HG02623 (cell line): ENCODE measurements at regions not wholly inside any gene's neighbourhood (a gene's known extent, or its start where the extent isn't known, plus 50 kb on each side); places are given as distances from the start of the nearest gene placed in this dataset.
"Not testable (repeated sequence)": the region's sequence is repeated elsewhere in the genome, so short reads cannot be mapped to it uniquely, and the experiment has no call there.

Experiments
- ATAC-seq: cut with Tn5 transposase; IDR thresholded peaks from one replicate; pipeline ENCODE4 v1.9.1; 2021; ENCODE audit warnings: moderate library complexity; ENCODE audit not compliant: unreplicated experiment

DNA sequence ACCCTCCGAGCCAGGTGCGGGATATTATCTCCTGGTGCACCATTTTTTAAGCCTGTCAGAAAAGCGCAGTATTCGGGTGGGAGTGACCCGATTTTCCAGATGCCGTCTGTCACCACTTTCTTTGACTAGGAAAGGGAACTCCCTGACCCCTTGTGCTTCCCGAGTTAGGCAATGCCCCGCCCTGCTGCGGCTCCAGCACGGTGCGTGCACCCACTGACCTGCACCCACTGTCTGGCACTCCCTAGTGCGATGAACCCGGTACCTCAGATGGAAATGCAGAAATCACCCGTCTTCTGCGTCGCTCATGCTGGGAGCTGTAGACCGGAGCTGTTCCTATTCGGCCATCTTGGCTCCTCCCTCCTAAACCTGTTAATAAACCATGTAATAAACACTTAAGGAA lies 522.5 kb upstream of the COBL start:
- not testable (repeated sequence) for ATAC-seq

DNA sequence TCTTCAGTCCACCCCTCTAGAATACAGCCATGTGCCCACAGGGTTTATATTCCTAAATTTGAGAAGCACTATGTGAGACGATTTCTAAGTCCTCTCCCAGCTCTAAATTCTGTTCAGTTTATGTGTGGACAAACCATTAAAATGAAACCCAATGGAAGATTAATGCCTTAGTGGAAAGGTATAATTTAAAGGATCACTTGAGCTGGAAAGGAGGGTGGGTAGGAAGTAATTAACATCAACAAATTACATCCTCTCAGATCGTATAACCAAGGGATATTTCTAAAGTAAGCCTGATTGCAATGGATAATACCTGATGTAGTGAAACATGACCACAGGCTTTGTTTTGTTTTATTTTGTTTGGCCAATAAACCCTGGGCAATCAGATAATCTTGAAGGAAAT lies 511.0 kb upstream of the COBL start:
- ATAC-seq, result no peak

DNA sequence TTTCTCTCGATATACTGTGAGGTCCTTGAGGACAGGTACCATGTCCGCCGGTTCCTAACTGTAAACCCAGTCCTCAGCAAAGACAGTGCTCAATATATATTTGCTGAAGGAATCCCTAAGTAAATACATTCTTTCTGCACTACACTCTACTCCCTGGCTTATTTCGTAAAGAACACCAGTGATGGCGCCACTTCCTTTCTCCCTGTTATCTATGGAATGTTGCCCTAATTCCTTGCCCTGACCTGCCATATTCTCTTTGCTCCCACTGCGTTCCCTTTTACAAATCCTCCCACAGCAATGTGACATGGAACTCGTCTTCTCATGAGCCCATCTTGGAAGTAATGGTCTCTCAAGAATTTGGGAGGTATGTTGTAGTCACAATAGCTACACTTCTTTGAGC lies 507.4 kb upstream of the COBL start:
- no peak for ATAC-seq

DNA sequence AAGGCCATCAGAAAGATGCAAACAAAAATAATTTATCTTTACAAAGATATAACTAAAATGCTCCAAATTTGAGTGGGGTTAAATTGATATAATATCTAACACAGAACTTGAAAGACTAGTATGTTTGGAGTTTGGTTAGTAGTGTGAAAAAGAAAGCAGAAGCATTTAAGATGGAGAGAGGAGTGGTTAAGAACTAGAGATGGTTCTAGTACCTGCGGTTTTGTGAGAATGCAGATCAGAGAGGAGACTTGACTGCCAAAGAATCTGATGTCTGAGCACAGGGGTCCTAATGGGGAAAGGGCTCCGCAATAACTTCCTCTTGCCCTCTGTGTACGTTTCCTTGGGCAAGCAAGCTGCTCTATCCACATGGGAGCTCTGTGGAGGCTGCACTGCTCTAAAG lies 506.8 kb upstream of the COBL start:
- no peak for ATAC-seq

DNA sequence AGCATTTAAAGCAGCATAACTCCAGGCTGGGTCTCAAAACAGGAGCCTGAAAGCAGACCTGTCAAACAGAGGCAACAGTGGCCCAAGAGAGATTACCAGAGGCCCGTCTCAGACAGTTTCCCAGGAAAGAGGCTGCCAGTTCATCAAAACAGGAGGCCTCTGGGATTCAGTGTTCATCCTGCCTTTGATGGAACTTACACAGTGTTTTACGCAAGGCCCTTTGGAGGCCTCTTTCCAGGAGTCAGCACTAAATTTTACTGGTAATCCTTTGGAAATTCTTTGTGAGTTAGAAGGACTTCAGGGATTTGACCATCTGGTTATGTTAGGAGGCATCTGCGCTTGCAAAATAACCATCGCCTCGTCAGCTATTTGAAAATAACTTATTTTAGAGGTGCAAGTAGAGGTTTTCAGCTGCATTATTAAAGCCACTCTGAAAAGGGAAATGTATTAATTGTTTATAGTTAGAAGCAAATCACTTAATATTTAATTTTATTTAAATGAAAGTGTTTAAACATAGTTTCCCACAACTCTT lies 501.2 kb upstream of the COBL start:
- no peak for ATAC-seq

DNA sequence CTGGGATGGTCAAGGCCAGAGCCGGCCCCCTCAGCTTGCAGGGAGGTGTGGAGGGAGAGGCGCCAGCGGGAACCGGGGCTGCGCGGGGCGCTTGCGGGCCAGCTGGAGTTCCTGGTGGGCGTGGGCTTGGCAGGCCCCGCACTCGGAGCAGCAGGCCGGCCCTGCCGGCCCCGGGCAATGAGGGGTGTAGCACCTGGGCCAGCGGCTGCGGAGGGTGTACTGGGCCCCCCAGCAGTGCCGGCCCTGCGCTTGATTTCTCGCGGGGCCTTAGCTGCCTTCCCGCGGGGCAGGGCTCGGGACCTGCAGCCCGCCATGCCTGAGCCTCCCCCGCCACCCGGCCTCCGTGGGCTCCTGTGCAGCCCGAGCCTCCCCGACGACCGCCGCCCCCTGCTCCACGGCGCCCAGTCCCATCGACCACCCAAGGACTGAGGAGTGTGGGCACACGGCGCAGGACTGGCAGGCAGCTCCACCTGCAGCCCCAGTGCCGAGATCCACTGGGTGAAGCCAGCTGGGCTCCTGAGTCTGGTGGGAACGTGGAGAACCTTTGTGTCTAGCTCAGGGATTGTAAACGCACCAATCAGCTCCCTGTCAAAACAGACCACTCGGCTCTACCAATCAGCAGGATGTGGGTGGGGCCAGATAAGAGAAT lies 489.3 kb upstream of the COBL start:
- not testable (repeated sequence) for ATAC-seq

DNA sequence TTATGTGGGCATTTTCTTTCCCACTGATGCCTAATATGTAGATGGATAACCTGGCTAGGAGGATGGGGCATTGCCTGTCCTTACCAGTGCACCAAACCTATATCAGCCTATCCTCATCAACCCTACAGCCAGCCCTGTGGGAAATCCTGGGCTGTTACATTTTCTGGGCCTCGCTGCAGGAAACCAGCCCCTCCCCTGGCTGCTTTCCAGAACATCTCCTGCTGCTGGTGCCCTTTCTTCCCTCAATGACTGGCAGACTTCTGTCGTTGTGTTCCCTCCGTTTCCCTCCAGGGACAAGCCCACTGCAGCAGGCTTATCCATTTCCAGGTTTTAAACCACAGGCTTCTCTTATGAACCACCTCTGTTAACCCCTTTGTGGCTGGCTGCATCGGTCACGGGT lies 486.1 kb upstream of the COBL start:
- no peak for ATAC-seq

DNA sequence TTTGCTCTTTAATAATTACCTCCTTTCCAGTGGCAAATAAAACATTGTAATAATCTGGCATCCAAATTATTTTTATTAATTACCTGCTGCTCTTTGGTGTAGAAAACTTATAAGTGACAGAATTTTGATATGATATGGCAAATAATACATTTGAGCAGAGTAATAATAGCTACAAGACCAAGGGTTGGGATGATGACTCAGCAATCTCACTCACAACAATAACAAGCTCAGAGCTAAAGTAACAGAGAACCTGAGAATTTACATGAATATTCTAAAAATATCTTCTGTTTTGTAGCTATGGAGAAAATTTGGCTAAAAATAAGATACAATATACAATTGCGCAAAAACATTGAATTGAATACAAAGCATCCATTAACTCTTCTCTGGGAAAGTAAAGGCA lies 480.8 kb upstream of the COBL start:
- no peak for ATAC-seq

DNA sequence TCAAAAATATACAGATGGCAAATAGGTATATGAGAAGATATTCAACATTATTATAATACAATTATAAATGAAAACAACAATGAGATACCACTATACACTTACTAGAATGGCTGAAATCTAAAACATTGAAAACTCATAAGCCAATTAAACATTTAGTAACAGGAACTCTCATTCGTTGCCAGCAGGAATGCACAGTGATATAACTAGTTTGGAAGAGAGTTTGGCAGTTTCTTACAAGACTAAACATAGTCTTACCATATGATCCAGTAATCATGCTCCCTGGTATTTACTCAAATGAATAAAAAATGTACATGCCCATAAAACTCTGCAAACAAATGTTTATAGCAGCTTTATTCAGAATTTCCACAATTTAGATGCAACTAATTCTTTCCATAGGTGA lies 476.2 kb upstream of the COBL start:
- ATAC-seq, result no peak

DNA sequence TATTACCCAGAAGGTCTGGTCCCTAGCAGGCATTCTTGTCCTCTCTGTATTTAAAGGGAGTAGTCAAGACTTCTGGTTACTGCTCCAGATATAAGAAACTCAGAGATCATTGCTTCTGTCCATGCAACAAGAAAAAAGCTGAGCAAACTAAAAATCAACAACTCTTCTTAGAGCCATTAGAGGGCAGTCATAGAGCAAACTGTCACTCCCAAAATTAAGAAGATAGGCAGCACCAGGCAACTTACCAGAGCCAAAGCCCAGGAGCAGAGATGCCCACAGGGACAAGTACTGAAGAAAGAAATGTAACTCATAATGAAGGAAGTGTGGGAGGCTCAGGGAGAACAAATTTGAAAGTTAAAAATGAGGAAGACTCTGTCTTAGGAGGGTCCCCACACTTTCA lies 472.9 kb upstream of the COBL start:
- no peak for ATAC-seq

DNA sequence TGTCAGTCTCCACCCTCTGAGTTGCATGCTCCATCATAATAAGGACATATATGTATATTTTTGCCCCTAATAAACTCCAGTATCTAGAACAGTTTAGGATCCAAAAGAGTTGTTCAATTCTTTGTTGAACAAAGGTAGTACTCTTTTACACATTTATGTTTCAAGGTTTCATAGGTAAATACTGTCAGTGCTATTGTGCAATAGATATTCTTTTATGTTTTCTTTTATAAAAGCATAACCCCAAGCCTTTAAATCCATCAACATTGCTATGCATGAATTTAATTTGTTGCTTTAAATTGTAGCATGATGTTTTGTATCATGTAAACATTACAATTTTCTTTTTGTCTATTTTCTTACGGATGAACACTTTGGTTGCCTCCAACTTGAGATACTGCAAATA lies 469.7 kb upstream of the COBL start:
- ATAC-seq, result no peak

DNA sequence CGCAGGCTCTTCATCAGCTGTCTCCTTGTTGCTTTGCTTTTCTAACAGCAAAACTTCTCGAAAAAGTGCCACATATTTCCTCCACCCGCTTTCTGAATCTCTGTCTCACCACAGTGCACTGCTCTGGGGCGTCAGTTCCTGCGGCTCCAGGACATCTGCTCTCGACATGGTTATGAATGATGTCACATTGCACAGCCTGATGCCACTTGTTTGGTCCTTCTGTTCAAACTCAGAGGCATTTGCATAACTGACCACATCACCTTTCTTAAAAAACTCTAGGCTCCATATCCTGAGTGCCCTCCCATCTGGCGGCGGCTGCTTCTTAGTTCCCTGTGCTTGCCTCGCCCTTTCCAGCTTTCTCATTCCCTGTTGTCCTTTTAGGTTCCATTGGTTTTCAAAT lies 469.3 kb upstream of the COBL start:
- ATAC-seq, result no peak

DNA sequence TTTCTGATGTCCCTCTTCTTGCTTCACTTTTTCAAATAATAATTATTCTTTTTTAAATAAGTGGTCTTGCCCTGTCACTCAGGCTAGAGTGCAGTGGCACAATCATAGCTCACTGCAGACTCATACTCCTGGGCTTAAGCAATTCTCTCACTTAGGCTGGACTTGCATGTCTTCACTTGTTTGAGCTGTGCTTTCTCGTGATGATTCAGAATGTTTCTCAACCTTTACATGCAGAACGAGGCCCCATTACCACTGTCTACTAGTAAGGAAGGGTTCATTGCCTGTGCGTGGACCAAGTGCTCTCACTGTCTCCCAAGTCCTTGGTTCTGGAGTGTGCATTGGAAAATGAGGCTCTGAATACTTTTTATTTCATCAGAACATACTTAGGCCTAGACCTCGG lies 468.6 kb upstream of the COBL start:
- no peak for ATAC-seq

DNA sequence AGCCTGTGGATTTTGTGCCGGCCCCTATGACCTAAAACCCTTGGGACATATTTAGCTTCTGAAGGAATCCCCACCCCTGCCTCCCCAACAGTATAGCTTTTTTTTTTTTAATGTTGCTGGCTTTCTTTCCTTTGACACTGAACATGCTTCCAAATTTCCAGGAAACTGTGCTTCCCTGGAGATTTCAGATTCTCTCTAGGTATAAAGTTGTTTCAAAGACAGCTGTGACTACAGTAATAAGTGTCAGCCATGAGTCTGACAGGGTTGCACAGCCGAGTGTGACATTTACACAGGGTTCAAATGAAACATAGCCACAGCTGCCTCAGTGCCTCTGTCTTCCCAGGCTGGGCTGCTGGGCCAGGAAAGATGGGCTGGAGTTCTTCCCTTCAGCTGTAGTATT lies 466.6 kb upstream of the COBL start:
- no peak for ATAC-seq

DNA sequence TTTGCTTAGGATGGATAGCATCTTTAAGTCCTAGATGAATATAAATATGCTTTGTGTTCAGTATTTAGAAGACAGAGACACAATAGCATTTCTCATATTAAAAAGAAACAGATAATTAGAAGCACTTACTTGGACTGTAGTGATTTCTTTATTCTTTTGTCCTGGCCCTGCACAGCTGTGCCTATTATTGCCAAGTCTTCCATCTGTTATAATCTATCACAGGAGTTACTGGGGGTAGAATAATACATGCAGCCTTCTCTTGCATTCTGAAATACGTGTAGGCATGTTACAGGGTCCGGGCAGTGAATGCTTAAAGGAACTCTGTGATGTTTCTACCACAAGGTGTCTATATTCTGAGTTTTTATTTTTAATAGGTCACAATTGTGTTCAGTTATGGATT lies 461.5 kb upstream of the COBL start:
- ATAC-seq, result no peak

DNA sequence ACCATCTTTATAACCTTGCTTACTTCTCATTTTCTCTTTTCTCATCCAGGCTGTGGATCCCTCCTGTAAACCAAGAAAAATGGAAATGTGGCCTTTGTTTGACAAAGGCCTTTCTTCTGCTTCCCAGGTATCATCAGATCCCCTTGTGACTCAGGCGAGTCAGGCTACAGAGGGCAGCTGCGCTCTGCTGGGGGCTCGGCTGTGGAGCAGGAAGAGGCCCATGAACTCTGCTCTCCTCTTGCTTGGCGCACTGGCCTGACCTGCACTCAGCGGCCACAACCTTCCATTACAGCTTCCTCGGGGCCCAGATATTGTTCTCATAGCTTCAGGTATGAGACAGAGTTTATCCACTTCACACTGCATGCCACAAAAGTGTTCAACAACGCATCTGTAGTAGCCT lies 457.6 kb upstream of the COBL start:
- no peak for ATAC-seq

DNA sequence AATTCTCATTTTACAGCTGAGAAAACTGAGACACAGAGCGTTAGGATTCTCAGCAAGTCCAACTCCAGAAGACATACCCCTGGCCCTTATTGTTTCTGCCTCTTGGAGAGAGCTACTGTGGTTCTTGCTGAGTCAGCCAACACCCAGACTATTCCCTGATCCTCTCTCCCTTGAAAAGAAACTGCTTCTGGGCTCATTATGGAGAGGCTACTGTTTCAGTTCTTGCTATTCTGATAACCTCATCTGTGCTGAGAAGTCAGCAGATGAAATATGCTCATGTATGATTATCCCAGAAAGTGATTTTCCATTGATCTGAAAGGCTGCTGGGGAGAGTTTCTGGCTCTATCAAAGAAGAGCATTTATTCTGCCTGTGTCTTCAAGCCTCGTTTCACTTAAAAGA lies 455.6 kb upstream of the COBL start:
- ATAC-seq, result no peak

DNA sequence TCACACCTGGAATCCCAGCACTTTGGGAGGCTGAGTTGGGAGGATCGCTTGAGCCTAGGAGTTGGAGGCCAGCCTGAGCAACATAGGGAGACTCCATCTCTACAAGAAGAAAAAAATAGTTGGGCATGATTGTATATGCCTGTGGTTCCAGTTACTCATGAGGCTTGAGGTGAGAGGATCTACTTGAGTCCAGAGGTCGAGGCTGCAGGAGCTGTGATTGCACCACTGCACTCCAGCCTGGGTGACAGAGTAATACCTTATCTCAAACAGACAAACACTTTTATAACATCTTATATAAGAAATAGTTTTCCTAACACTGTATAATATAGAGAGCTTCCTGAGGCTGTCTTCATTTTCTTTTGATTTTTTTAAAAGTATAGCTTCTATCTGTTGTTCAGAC lies 448.4 kb upstream of the COBL start:
- no peak for ATAC-seq

DNA sequence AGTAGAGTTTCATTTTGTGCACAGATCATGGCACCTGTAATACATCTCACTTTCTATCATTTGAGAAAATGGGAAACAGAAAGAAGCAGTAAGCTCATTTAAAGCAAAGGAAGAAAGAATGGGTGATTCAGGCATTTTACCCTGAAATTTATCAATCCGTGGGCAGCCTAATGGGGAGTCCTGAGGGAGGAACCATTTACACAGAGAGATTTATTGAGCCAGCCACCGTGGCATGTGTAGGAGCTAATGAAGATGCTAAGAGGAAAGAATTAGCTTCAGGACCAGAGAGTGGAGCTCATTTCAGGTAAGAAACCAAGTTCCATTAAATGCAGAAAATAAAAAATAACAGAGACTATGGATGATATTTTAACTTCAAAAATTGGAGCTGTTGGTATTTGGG lies 443.4 kb upstream of the COBL start:
- ATAC-seq, result no peak

DNA sequence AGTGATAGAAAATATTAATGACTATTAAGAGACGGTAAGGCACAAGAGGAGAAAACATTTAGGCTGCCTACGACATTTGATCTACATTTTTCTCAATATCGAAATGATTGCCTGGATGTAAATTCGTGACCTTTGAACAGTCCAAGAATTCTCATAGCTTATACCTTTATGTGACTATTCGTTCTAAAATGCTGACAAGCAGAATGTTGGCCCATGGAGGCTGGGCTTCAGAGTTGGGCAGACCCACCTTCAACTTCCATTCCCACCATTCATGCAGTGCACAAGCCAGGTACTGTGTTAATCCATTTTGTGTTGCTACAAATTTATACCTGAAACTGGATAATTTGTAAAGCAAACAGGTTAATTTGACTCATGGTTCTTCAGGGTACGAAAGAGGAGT lies 441.4 kb upstream of the COBL start:
- no peak for ATAC-seq

DNA sequence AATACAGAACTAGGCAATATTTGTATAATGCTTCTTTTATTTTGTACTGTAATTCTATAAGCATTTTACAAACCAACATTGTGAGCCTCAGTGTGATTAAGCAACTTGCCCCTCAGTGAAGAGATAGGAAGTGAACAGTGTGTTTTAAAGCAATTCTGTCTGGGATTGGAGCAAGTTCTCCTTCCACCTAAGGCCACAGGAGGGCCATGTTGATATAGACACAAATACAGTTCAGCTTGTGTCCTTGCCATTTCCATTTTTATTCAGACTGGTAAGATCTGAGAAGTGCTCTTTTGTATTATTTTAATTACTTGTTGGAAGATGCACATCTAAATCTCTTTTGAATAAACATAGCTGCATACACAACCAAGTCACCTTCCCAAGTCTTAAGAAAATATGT lies 416.3 kb upstream of the COBL start:
- no peak for ATAC-seq

DNA sequence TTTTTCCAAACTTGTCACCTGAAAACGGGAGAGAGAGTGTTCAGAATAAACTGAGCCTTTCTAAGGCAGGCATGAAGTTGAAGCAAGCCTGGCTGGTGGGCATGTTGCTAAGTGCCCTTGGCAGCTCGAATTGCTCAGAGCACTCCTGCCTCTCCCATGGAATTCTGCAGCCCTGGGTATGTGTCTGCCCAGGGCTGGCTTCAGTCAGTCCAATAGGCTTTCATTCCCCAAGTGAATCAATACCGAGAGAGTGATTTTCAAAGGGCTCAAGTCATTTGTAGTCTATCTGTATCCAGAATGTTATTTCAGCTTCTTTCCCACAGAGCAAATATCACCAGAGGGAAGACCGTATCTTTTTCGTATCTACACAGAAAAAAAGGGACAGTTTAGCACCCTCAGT lies 415.5 kb upstream of the COBL start:
- ATAC-seq, result no peak

DNA sequence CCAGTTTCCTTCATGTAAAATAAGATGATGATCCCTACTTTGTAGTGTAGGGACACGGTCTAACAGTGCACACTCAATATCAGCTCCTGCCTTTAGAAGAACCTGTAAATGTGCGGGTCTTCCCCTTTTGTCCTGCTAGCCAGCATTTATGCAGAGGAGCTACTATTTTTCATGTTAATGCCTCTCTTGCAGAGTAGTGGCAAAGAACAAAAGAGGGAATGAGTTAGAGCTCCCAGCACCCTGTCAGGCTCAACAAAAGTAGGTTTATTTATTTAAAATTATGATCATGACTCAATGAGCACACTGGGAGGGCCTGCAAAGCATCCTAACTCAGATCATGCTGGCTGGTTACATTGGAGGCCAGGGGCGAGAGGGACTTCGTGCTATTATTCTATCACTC lies 414.5 kb upstream of the COBL start:
- no peak for ATAC-seq
